Neural cell (in vitro differentiated cells): ENCODE measurements at regions not wholly inside any gene's neighbourhood (a gene's known extent, or its start where the extent isn't known, plus 50 kb on each side); places are given as distances from the start of the nearest gene placed in this dataset.

Source experiments
- H2AFZ ChIP-seq: fragments of 200-600, 300-800 bp; sonication (generic), shearing (Covaris generic); 2 replicates; pipeline ENCODE4 v1.6.0; 2014; ENCODE audit warnings: low read depth, mild to moderate bottlenecking, antibody characterized with exemption, low read length, moderate library complexity
- H3F3A ChIP-seq: fragments of 200-600 bp; shearing (Covaris generic); 2 replicates; pipeline ENCODE4 v1.6.1; 2016; ENCODE audit warnings: mild to moderate bottlenecking, moderate library complexity, mixed read lengths, antibody characterized with exemption, low read length; ENCODE audit not compliant: insufficient read depth, poor library complexity, severe bottlenecking
- H3K27ac ChIP-seq: fragments of 200-600, 300-800 bp; sonication (generic), shearing (Covaris generic); 2 replicates; pipeline ENCODE4 v1.5.1; 2014; ENCODE audit warnings: mild to moderate bottlenecking, low read length, moderate library complexity
- H3K27me3 ChIP-seq: fragments of 300-800, 200-600 bp; sonication (generic), shearing (Covaris generic); 2 replicates; pipeline ENCODE4 v1.6.0; 2014; ENCODE audit warnings: mild to moderate bottlenecking, low read depth, low read length, moderate library complexity; ENCODE audit not compliant: insufficient read depth
- H3K36me3 ChIP-seq: fragments of 300-800, 200-600 bp; sonication (generic), shearing (Covaris generic); 2 replicates; pipeline ENCODE4 v1.5.1; 2014; ENCODE audit warnings: mild to moderate bottlenecking, antibody characterized with exemption, low read length, moderate library complexity; ENCODE audit not compliant: insufficient read depth
- H3K4me2 ChIP-seq: fragments of 300-800, 200-600 bp; sonication (generic), shearing (Covaris generic); 2 replicates; pipeline ENCODE4 v1.6.0; 2014; ENCODE audit warnings: mild to moderate bottlenecking, low read length
- H3K4me3 ChIP-seq: fragments of 300-800, 200-600 bp; sonication (generic), shearing (Covaris generic); 2 replicates; pipeline ENCODE4 v1.5.1; 2014; ENCODE audit warnings: mild to moderate bottlenecking, low read length, moderate library complexity
- H3K79me2 ChIP-seq: fragments of 200-600 bp; shearing (Covaris generic); replicated peaks from 2 replicates; pipeline ENCODE4 v1.6.0; 2014; ENCODE audit warnings: mild to moderate bottlenecking, low read length, moderate library complexity; ENCODE audit not compliant: insufficient read depth
- H3K9ac ChIP-seq: fragments of 300-800, 200-600 bp; sonication (generic), shearing (Covaris generic); 2 replicates; pipeline ENCODE4 v1.6.1; 2016; ENCODE audit warnings: mild to moderate bottlenecking, low read length, mixed read lengths
- H3K9me2 ChIP-seq: fragments of 200-600 bp; shearing (Covaris generic); 2 replicates; pipeline ENCODE4 v1.6.1; 2016; ENCODE audit warnings: mild to moderate bottlenecking, low read length, mixed read lengths; ENCODE audit not compliant: insufficient read depth
- H3K9me3 ChIP-seq: fragments of 200-600, 300-800 bp; sonication (generic), shearing (Covaris generic); 2 replicates; pipeline ENCODE4 v1.6.1; 2016; ENCODE audit warnings: mild to moderate bottlenecking, mixed run types, low read length, moderate library complexity, mixed read lengths
- H4K20me1 ChIP-seq: fragments of 200-600 bp; shearing (Covaris generic); 2 replicates; pipeline ENCODE4 v1.6.1; 2016; ENCODE audit warnings: mild to moderate bottlenecking, mixed run types; ENCODE audit not compliant: insufficient read depth
- EP300 ChIP-seq: fragments of 450-650 bp; conservative IDR thresholded peaks from 2 replicates; pipeline ENCODE4 v1.6.1; 2014; ENCODE audit warnings: antibody characterized with exemption, mild to moderate bottlenecking, moderate library complexity; ENCODE audit not compliant: poor library complexity, severe bottlenecking
- EZH2 ChIP-seq: fragments of 200-600, 300-800 bp; shearing (Covaris generic), sonication (generic); IDR thresholded peaks from 2 replicates; pipeline ENCODE4 v1.6.1; 2014; ENCODE audit warnings: antibody characterized with exemption, low read length, borderline replicate concordance, mild to moderate bottlenecking; ENCODE audit not compliant: insufficient read depth, poor library complexity, severe bottlenecking
- MXI1 ChIP-seq: fragments of 450-650 bp; conservative IDR thresholded peaks from 2 replicates; pipeline ENCODE4 v1.6.1; 2014; ENCODE audit warnings: antibody characterized with exemption, mild to moderate bottlenecking; ENCODE audit not compliant: poor library complexity, severe bottlenecking
- POLR2AphosphoS5 ChIP-seq: IDR thresholded peaks from 2 replicates; pipeline ENCODE4 v1.6.1; 2012
- RAD21 ChIP-seq: fragments of 450-650 bp; conservative IDR thresholded peaks from 2 replicates; pipeline ENCODE4 v1.6.1; 2014; ENCODE audit warnings: antibody characterized with exemption, mild to moderate bottlenecking, moderate library complexity
- SMC3 ChIP-seq: fragments of 450-650 bp; conservative IDR thresholded peaks from 2 replicates; pipeline ENCODE4 v1.6.1; 2014; ENCODE audit warnings: antibody characterized with exemption, mild to moderate bottlenecking, moderate library complexity; ENCODE audit not compliant: poor library complexity
- TAF1 ChIP-seq: IDR thresholded peaks from 2 replicates; pipeline ENCODE4 v1.6.1; 2012; ENCODE audit warnings: low read depth
- TF ChIP-seq, protein P1 (sequence below): IDR thresholded peaks from 2 replicates; pipeline ENCODE4 v1.6.1; 2012; ENCODE audit warnings: borderline replicate concordance
- TF ChIP-seq, protein P2 (sequence below): fragments of 450-650 bp; IDR thresholded peaks from 2 replicates; pipeline ENCODE4 v1.5.1; 2014; ENCODE audit warnings: antibody characterized with exemption, mild to moderate bottlenecking, moderate library complexity; ENCODE audit not compliant: poor library complexity, severe bottlenecking

DNA sequence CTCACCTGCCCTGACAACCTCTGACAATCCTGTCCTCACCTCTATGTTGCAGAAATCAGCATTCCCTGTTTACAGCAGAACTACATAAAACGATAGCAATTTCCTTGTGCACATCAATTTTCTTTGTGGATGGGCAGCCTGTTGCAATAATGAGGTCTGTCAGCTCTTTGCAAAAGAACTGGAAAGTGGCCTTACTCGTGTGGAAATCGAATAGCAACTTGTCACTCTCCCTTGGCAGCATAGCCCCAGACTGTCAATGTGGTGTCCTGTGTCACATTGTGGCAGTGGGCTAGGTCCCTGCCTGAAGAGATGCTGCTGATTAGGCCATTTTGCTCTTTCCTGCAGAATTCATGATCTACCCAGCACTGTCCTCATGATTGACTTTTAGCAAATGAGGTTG lies 531.9 kb downstream of the CCDC85A start:
- H2AFZ ChIP-seq = no peak overlapping the region
- H3K9me2 ChIP-seq = no peaks in the 10 kb centered on the region
- no peaks in the 10 kb centered on the region for H3F3A ChIP-seq
- H3K27ac ChIP-seq = peak overlapping the region; percentile 18
- no peaks in the 10 kb centered on the region for H4K20me1 ChIP-seq
- H3K4me3 ChIP-seq = peak overlapping the region; percentile 13
- H3K36me3 ChIP-seq = no peaks in the 10 kb centered on the region
- peak overlapping the region; percentile 1 for H3K4me2 ChIP-seq
- TF ChIP-seq, protein P1, sequence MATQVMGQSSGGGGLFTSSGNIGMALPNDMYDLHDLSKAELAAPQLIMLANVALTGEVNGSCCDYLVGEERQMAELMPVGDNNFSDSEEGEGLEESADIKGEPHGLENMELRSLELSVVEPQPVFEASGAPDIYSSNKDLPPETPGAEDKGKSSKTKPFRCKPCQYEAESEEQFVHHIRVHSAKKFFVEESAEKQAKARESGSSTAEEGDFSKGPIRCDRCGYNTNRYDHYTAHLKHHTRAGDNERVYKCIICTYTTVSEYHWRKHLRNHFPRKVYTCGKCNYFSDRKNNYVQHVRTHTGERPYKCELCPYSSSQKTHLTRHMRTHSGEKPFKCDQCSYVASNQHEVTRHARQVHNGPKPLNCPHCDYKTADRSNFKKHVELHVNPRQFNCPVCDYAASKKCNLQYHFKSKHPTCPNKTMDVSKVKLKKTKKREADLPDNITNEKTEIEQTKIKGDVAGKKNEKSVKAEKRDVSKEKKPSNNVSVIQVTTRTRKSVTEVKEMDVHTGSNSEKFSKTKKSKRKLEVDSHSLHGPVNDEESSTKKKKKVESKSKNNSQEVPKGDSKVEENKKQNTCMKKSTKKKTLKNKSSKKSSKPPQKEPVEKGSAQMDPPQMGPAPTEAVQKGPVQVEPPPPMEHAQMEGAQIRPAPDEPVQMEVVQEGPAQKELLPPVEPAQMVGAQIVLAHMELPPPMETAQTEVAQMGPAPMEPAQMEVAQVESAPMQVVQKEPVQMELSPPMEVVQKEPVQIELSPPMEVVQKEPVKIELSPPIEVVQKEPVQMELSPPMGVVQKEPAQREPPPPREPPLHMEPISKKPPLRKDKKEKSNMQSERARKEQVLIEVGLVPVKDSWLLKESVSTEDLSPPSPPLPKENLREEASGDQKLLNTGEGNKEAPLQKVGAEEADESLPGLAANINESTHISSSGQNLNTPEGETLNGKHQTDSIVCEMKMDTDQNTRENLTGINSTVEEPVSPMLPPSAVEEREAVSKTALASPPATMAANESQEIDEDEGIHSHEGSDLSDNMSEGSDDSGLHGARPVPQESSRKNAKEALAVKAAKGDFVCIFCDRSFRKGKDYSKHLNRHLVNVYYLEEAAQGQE = peak; percentile 58
- TF ChIP-seq EZH2 (no peak), EP300 (peak; percentile 92), POLR2AphosphoS5 (peak; percentile 70), MXI1 (no peak), SMC3 (peak; percentile 26)
- TF ChIP-seq, protein P2, sequence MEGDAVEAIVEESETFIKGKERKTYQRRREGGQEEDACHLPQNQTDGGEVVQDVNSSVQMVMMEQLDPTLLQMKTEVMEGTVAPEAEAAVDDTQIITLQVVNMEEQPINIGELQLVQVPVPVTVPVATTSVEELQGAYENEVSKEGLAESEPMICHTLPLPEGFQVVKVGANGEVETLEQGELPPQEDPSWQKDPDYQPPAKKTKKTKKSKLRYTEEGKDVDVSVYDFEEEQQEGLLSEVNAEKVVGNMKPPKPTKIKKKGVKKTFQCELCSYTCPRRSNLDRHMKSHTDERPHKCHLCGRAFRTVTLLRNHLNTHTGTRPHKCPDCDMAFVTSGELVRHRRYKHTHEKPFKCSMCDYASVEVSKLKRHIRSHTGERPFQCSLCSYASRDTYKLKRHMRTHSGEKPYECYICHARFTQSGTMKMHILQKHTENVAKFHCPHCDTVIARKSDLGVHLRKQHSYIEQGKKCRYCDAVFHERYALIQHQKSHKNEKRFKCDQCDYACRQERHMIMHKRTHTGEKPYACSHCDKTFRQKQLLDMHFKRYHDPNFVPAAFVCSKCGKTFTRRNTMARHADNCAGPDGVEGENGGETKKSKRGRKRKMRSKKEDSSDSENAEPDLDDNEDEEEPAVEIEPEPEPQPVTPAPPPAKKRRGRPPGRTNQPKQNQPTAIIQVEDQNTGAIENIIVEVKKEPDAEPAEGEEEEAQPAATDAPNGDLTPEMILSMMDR = no peak
- H3K79me2 ChIP-seq = no peaks in the 10 kb centered on the region
- no peaks in the 10 kb centered on the region for H3K27me3 ChIP-seq
- H3K9ac ChIP-seq = no peak overlapping the region
- no peaks in the 10 kb centered on the region for H3K9me3 ChIP-seq

DNA sequence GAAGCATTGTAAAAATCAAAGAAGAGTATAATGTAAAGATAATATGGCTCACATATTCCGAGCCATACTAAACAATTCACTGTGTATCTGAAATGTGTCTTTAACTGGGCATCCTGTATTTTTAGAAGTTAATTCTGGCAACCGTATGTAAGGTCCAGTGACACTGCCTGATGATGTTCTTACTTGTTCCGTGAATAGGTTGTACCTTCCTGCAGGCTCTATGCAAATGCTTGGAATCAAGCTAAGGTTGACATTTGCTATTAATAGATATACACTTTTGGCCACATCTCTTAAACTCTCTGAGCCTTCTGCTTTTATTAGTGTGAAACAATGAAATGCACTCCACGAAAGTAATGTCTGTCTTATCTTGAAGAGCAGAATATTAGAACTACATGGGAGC lies 534.6 kb downstream of the CCDC85A start:
- Histone ChIP-seq H3K27ac (no peak overlapping the region), H3K27me3 (no peaks in the 10 kb centered on the region), H3K4me3 (no peak overlapping the region), H3K4me2 (no peak overlapping the region), H3K9me3 (no peaks in the 10 kb centered on the region), H3K9ac (no peak overlapping the region), H3K79me2 (no peaks in the 10 kb centered on the region), H3K9me2 (no peaks in the 10 kb centered on the region), H2AFZ (no peak overlapping the region), H3F3A (no peaks in the 10 kb centered on the region), H4K20me1 (no peaks in the 10 kb centered on the region), H3K36me3 (no peaks in the 10 kb centered on the region)
- TF ChIP-seq, protein P1 = no peak
- TF ChIP-seq POLR2AphosphoS5 (no peak), EP300 (no peak), EZH2 (no peak), SMC3 (no peak), RAD21 (no peak), TAF1 (no peak), MXI1 (no peak)
- TF ChIP-seq, protein P2 = no peak
